ENCODE measurements at regions not wholly inside any gene's neighbourhood (a gene's known extent, or its start where the extent isn't known, plus 50 kb on each side); places are given as distances from the start of the nearest gene placed in this dataset.

DNA sequence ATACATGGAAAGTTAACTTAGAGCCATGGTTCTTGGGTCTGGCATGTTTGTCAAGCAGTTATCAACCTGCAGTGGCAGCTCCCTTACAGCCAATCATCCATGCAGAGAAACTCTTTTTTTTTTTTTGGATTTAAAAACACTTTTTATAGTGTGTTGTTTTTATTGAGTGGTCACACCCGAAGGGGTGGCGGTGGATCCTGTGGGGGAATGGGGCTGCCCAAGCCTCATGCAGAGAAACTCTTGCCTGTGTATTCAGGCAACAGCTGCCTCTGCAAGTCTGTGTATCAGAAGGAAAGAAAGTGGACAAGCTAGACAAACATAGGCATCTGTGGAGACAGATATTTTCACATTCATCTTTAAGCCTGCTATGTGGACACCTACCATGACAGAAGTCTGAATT is 104.8 kb downstream of the GLUL start:
- H3K4me3 ChIP-seq = no peak overlapping the region
- TF ChIP-seq, protein P1, sequence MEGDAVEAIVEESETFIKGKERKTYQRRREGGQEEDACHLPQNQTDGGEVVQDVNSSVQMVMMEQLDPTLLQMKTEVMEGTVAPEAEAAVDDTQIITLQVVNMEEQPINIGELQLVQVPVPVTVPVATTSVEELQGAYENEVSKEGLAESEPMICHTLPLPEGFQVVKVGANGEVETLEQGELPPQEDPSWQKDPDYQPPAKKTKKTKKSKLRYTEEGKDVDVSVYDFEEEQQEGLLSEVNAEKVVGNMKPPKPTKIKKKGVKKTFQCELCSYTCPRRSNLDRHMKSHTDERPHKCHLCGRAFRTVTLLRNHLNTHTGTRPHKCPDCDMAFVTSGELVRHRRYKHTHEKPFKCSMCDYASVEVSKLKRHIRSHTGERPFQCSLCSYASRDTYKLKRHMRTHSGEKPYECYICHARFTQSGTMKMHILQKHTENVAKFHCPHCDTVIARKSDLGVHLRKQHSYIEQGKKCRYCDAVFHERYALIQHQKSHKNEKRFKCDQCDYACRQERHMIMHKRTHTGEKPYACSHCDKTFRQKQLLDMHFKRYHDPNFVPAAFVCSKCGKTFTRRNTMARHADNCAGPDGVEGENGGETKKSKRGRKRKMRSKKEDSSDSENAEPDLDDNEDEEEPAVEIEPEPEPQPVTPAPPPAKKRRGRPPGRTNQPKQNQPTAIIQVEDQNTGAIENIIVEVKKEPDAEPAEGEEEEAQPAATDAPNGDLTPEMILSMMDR (IDR thresholded peaks at IDR 0.05) = no peak
- TF ChIP-seq EP300 (IDR thresholded peaks at IDR 0.05) (no peak), POLR2A (IDR thresholded peaks at IDR 0.05; ENCODE audit: low read depth) (no peak), POLR2AphosphoS5 (IDR thresholded peaks at IDR 0.05) (no peak)
- WGBS = 86% methylated on average over 2 of the region's 2 CpGs
- no peaks in the 10 kb centered on the region for H3K36me3 ChIP-seq
- H3K4me1 ChIP-seq = peaks cover 15 to 33% (median 30%) of the 10 kb centered on the region in 4 donors
- no peaks in the 10 kb centered on the region for H3K27me3 ChIP-seq
- no peak for DNase-seq (ENCODE audit: extremely low spot score)
- H3K27ac ChIP-seq (replicated peaks in 1 of 4) = no peak overlapping the region
- intact Hi-C loops (cut with DNase I) = loop anchor here (10.0 kb wide), 1 partner anchor 202 kb away; no protein-coding TSS in a partner anchor
- H3K9me3 ChIP-seq = no peaks in the 10 kb centered on the region

DNA sequence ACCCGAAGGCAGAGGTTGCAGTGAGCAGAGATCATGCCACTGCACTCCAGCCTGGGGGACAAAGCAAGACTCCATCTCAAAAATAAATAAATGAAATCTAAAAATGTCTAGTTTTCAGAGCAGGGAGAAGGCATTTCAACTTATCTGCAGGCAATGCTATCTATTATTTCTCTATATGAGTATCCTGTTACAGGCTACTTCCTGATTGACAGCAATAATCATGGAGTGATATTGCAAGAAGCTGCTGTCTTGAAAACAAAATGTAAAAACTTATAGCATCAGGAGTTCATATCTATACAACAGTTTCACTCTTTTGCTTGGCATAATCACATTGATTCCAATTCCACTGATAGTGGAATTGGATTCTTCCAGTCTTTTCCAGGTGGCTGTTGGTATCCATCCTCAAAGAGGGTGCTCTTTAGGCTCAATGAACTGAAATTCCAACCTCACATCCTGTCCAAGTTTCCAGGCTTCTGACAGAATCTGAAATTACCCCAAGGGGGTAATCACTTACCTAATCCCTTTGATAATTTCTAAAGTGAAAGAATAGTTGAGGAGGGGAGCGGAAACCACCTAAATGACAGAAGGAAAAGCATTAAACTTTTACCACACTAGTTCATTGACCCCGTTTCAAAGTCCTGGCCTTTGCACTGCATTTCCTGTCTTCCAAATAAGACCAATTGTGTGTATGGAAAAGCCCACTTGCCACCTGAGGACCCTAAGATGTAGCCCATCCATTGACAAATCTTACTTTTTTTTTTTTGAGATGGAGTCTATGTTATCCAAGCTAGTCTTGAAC is 107.6 kb downstream of the GLUL start:
- intact Hi-C loops (cut with DNase I) = loop anchor here (5.0 to 10.0 kb wide), 2 partner anchors 67 to 199 kb away; no protein-coding TSS in a partner anchor
- no peaks in the 10 kb centered on the region for H3K9me3 ChIP-seq
- TF ChIP-seq, protein P1 (IDR thresholded peaks at IDR 0.05) = no peak
- TF ChIP-seq EP300 (IDR thresholded peaks at IDR 0.05) = no peak
- no peak for TF ChIP-seq POLR2A (IDR thresholded peaks at IDR 0.05; ENCODE audit: low read depth)
- no peak for TF ChIP-seq POLR2AphosphoS5 (IDR thresholded peaks at IDR 0.05)
- no peaks in the 10 kb centered on the region for H3K36me3 ChIP-seq
- WGBS = 84% methylated on average over 3 of the region's 3 CpGs
- H3K4me3 ChIP-seq = no peak overlapping the region
- no peaks in the 10 kb centered on the region for H3K27me3 ChIP-seq
- no peak for DNase-seq (ENCODE audit: extremely low spot score)
- no peak overlapping the region for H3K27ac ChIP-seq (replicated peaks in 1 of 4)
- H3K4me1 ChIP-seq = peaks cover 1 to 9% (median 4%) of the 10 kb centered on the region in 4 donors

DNA sequence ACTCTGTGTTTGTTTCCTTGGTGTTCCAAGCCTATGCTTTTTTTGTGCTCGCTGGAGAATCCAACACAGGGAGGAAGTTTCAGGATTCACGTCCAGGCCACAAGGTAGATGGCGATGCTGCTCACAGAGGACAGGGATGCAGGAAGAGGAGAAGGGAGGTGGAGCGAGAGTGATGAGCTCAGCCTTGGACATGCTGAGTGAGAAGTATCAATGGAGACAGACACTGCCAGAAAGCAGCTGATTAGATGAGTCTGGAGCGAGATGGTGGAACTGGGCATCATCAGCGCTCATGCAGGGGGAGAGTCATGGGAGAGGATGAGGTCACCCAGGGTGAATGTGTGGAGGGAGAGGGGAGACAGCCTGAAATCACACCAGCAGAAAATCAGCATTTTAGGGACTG is 110.0 kb downstream of the GLUL start:
- intact Hi-C loops (cut with DNase I) = loop anchor here (5.0 to 10.0 kb wide), 2 partner anchors 64 to 197 kb away; no protein-coding TSS in a partner anchor
- Histone ChIP-seq H3K4me3 (no peak overlapping the region), H3K27me3 (no peaks in the 10 kb centered on the region), H3K36me3 (no peaks in the 10 kb centered on the region), H3K4me1 (peaks cover 0 to 5% (median 0%) of the 10 kb centered on the region in 4 donors), H3K9me3 (no peaks in the 10 kb centered on the region), H3K27ac (replicated peaks in 1 of 4) (no peak overlapping the region)
- no peak for DNase-seq (ENCODE audit: extremely low spot score)
- TF ChIP-seq EP300 (IDR thresholded peaks at IDR 0.05) = no peak
- TF ChIP-seq POLR2A (IDR thresholded peaks at IDR 0.05; ENCODE audit: low read depth) = no peak
- TF ChIP-seq, protein P1 (IDR thresholded peaks at IDR 0.05) = no peak
- TF ChIP-seq POLR2AphosphoS5 (IDR thresholded peaks at IDR 0.05) = no peak
- WGBS = 81% methylated on average over 6 of the region's 6 CpGs

DNA sequence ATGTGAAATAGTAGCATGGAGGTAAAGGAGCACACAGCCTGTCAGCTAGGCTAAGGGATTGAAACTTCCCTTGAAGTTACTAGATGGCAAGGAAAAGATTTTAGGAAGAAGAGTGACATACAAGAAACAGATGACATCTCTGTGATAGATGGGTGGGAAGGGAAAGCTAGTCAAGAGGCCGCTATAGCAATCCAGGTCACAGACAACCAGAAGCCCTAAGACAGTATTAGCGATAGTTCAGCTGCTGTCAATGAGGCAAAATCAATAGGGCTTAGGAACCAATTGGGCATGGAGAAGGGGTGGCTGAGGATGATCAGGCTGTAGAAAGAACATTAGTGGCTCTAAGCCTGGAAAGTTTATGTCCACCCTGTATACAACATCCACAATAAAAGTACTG is 111.1 kb downstream of the GLUL start:
- Histone ChIP-seq H3K27me3 (no peaks in the 10 kb centered on the region), H3K27ac (replicated peaks in 1 of 4) (no peak overlapping the region), H3K9me3 (no peaks in the 10 kb centered on the region), H3K4me1 (peaks cover 0 to 5% (median 0%) of the 10 kb centered on the region in 4 donors), H3K4me3 (no peak overlapping the region), H3K36me3 (no peaks in the 10 kb centered on the region)
- DNase-seq (ENCODE audit: extremely low spot score) = no peak
- 96% methylated on average over 2 of the region's 2 CpGs for WGBS
- intact Hi-C loops (cut with DNase I) = loop anchor here (5.0 to 10.0 kb wide), 2 partner anchors 63 to 196 kb away; no protein-coding TSS in a partner anchor
- TF ChIP-seq POLR2A (IDR thresholded peaks at IDR 0.05; ENCODE audit: low read depth) (no peak), POLR2AphosphoS5 (IDR thresholded peaks at IDR 0.05) (no peak), EP300 (IDR thresholded peaks at IDR 0.05) (no peak)
- TF ChIP-seq, protein P1 (IDR thresholded peaks at IDR 0.05) = no peak

Data from esophagus muscularis mucosa (tissue), 4 donors.